Esophagus muscularis mucosa (tissue), 4 donors: ENCODE measurements at regions not wholly inside any gene's neighbourhood (a gene's known extent, or its start where the extent isn't known, plus 50 kb on each side); places are given as distances from the start of the nearest gene placed in this dataset.

ENCODE experiments used
- CTCF ChIP-seq, 3 experiments: fragments of 200-600 bp in 2 of 3; fragments of 450-650 bp in 1 of 3; sonication (generic) in 2 of 3; IDR thresholded peaks; one replicate each; pipeline ENCODE4 v1.5.1; 2017 to 2019; ENCODE audit warnings: antibody characterized with exemption in 3 of 3, mild to moderate bottlenecking in 2 of 3, moderate library complexity in 1 of 3
- EP300 ChIP-seq: sonication (generic); formaldehyde crosslinking; IDR thresholded peaks from one replicate; pipeline ENCODE4 v1.6.1; 2017; ENCODE audit warnings: antibody characterized with exemption
- POLR2A ChIP-seq: fragments of 450-650 bp; IDR thresholded peaks from one replicate; pipeline ENCODE4 v1.6.1; 2017; ENCODE audit warnings: antibody characterized with exemption, moderate library complexity, mild to moderate bottlenecking, low read depth
- POLR2AphosphoS5 ChIP-seq, 2 donors: sonication (generic); formaldehyde crosslinking; IDR thresholded peaks; one replicate each; pipeline ENCODE4 v1.6.1; 2017; ENCODE audit warnings: antibody characterized with exemption in 2 of 2

DNA sequence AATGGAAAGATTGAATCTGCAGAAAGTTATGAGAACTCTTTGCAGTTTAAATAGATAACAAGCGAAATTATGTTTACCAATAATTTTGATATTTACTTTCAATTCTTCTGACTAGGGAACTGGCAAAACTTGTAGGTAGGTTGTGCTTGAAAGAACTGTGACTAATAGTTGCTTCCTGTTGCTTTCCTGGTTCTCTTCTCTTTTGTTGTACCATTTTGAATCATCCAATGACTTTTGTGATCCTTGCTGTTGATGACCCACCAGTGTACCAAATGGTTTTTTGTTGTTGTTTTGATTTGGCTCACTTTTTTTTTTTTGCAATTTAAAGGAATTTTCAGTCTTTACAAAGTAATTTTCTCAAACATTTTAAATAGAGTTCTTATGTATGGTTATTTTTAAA is 64.9 kb upstream of the DCBLD2 start:
- TF ChIP-seq CTCF (IDR thresholded peaks at IDR 0.05), result no peak
- no peak for TF ChIP-seq POLR2AphosphoS5 (IDR thresholded peaks at IDR 0.05)
- no peak for TF ChIP-seq EP300
- TF ChIP-seq POLR2A, result no peak
